NB4 (cell line): ENCODE measurements at regions not wholly inside any gene's neighbourhood (a gene's known extent, or its start where the extent isn't known, plus 50 kb on each side); places are given as distances from the start of the nearest gene placed in this dataset.
"Not testable (repeated sequence)": the region's sequence is repeated elsewhere in the genome, so short reads cannot be mapped to it uniquely, and the experiment has no call there.

ENCODE experiments used
- DNase-seq: peaks from one replicate; pipeline ENCODE4 v3.0.0; 2010; ENCODE audit warnings: low read depth
- H3K4me3 ChIP-seq: one replicate; pipeline ENCODE4 v1.5.1; 2011; ENCODE audit warnings: mild to moderate bottlenecking, low read depth, low read length, moderate library complexity
- MAX ChIP-seq: IDR thresholded peaks from 2 replicates; pipeline ENCODE4 v1.6.1; 2011; ENCODE audit warnings: low read depth, low read length
- MYC ChIP-seq: IDR thresholded peaks from 2 replicates; pipeline ENCODE4 v1.6.1; 2011; ENCODE audit warnings: low read depth, low read length
- POLR2A ChIP-seq: IDR thresholded peaks from 2 replicates; pipeline ENCODE4 v1.6.1; 2011; ENCODE audit warnings: mild to moderate bottlenecking; ENCODE audit not compliant: insufficient read length; ENCODE audit errors: extremely low read depth
- TF ChIP-seq, protein P1 (sequence below): IDR thresholded peaks from one replicate; pipeline ENCODE4 v1.5.1; 2012; ENCODE audit warnings: low read depth, low read length

- no peak overlapping the region for H3K4me3 ChIP-seq
- DNase-seq, result no peak
- TF ChIP-seq, protein P1, sequence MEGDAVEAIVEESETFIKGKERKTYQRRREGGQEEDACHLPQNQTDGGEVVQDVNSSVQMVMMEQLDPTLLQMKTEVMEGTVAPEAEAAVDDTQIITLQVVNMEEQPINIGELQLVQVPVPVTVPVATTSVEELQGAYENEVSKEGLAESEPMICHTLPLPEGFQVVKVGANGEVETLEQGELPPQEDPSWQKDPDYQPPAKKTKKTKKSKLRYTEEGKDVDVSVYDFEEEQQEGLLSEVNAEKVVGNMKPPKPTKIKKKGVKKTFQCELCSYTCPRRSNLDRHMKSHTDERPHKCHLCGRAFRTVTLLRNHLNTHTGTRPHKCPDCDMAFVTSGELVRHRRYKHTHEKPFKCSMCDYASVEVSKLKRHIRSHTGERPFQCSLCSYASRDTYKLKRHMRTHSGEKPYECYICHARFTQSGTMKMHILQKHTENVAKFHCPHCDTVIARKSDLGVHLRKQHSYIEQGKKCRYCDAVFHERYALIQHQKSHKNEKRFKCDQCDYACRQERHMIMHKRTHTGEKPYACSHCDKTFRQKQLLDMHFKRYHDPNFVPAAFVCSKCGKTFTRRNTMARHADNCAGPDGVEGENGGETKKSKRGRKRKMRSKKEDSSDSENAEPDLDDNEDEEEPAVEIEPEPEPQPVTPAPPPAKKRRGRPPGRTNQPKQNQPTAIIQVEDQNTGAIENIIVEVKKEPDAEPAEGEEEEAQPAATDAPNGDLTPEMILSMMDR, result no peak
- no peak for TF ChIP-seq MYC
- no peak for TF ChIP-seq MAX
- no peak for TF ChIP-seq POLR2A
Observed at GRCh38 chr1:233465745-233466343, 138.3 kb downstream of the MAP3K21 start.

GRCh38 chr1:233470741-233471499 is 143.0 kb upstream of the KCNK1 start:
- TF ChIP-seq POLR2A (no peak), MAX (no peak), MYC (no peak)
- TF ChIP-seq, protein P1, result no peak
- no peak overlapping the region for H3K4me3 ChIP-seq
- no peak for DNase-seq

DNA sequence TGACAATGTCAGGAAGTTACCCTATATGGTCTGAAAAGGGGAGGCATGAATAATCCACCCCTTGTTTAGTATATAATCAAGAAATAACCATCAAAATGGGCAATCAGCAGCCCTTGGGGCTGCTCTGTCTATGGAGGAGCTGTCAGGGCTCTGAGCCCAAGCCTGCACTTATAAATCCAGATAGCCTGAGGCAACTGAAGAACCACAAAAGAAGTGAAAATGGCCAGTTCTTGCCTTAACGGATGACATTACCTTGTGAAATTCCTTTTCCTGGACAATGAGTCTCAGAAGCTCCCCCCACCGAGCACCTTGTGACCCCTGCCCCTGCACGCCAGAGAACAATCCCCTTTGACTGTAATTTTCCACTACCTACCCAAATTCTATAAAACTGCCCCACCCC is 142.1 kb upstream of the KCNK1 start:
- not testable (repeated sequence) for H3K4me3 ChIP-seq, DNase-seq

DNA sequence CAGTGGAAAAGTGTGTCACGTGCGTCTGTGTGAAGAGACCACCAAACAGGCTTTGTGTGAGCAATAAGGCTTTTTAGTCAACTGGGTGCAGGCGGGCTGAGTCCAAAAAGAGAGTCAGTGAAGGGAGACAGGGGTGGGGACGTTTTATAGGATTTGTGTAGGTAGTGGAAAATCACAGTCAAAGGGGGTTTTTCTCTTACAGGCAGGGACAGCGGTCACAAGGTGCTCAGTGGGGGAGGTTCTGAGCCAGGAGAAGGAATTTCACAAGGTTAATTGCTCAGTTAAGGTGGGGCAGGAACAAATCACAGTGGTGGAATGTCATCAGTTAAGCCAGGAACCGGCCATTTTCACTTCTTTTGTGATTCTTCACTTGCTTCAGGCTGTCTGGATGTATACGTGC is 141.1 kb upstream of the KCNK1 start:
- DNase-seq, H3K4me3 ChIP-seq: not testable (repeated sequence)

DNA sequence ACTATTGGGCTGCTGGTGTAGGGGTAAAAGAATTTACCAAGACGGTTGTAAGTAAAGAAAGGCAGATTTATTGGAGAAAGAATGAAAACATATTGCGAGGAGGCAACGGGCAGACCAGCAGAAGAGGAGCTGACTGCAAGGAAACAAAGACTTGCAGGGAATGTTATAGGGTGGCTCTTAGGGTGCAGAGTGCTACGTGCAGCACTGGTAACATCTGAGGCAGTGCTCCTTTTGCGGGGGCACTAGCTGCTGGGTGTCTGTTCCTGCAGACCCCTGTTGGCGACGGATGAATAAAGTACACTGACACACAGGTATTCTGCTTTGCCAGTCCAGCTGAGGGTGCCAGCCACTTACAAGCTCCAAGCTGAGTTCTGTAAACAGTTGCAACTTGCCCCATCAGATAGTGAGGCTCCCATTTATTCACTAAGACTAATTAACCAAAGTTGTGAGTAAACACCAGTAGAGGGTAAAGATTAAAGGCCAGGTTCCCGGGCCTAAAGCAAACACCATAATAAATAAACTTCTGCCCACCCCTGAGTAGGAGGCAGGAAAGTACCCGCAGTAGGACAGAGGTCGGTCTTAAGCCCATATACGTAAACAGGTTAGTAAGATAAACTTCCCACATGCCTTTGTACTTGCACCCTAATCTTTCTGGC is 140.2 kb upstream of the KCNK1 start:
- no peak for TF ChIP-seq POLR2A
- TF ChIP-seq MYC, result no peak
- TF ChIP-seq, protein P1, result no peak
- TF ChIP-seq MAX, result no peak
- H3K4me3 ChIP-seq, result no peak overlapping the region
- no peak for DNase-seq

DNA sequence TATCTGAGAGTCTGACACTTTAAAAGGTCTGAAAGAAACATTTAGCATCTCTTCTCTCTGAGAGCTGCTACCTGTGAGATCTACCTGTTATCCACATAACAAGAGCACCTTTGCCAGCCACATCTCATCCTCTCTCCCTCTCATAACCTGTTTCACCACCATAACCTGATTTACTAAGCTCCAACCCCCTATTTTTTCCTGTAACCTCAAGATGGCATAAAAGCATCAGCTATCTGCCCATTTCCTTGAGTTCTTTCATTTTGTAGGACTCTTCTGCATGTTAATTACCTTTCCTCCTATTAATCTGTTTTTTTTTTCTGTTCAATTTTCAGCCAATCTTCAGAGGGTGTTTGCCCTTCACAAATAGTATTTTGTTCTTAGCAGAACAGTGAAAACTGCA is 136.5 kb upstream of the KCNK1 start:
- no peak overlapping the region for H3K4me3 ChIP-seq
- no peak for DNase-seq
- TF ChIP-seq, protein P1, result no peak
- TF ChIP-seq POLR2A (no peak), MAX (no peak), MYC (no peak)

- TF ChIP-seq MYC (no peak), POLR2A (no peak), MAX (no peak)
- TF ChIP-seq, protein P1, result no peak
- H3K4me3 ChIP-seq, result no peak overlapping the region
- DNase-seq, result no peak
Observed at GRCh38 chr1:233478611-233479010, 135.3 kb upstream of the KCNK1 start.
